ENCODE measurements at regions not wholly inside any gene's neighbourhood (a gene's known extent, or its start where the extent isn't known, plus 50 kb on each side); places are given as distances from the start of the nearest gene placed in this dataset.

GRCh38 chr6:119739769-119740168 lies 390.2 kb upstream of the MAN1A1 start:
- no peak for TF ChIP-seq CTCF (conservative IDR thresholded peaks at IDR 0.05)
- H3K4ac ChIP-seq (ENCODE audit: low read depth, low read length): no peak overlapping the region

More at GRCh38 chr6:119739769-119740168, 390.2 kb upstream of the MAN1A1 start:
- H3K27me3 Mint-ChIP-seq (ENCODE audit: low read depth): no peaks in the 10 kb centered on the region
- H4K5ac ChIP-seq (ENCODE audit: insufficient read length, low read depth, low read length): no peak overlapping the region
- H3K56ac ChIP-seq (ENCODE audit: insufficient read length, low read depth, low read length): no peak overlapping the region
- H3K9me3 Mint-ChIP-seq: no peaks in the 10 kb centered on the region
- no peaks in the 10 kb centered on the region for H3K27me3 ChIP-seq (ENCODE audit: insufficient read depth, low read length)
- H4K91ac ChIP-seq (ENCODE audit: insufficient read length, low read depth, low read length): no peak overlapping the region
- no peak overlapping the region for H2AFZ ChIP-seq (ENCODE audit: low read length)
- H3K36me3 Mint-ChIP-seq (ENCODE audit: insufficient read depth in 1 of 3, low read depth in 3 of 3): no peaks in the 10 kb centered on the region
- H3K14ac ChIP-seq (ENCODE audit: insufficient read depth, low read length): no peak overlapping the region
- no peak overlapping the region for H2BK20ac ChIP-seq (ENCODE audit: low read depth, low read length, poor library complexity, severe bottlenecking)
- H3K23ac ChIP-seq (ENCODE audit: insufficient read length, low read depth, low read length): no peak overlapping the region
- H2BK5ac ChIP-seq (ENCODE audit: insufficient read length, low read length): no peak overlapping the region
- H2BK15ac ChIP-seq (ENCODE audit: low read depth, low read length): no peak overlapping the region
- H2BK120ac ChIP-seq (ENCODE audit: low read depth, low read length, poor library complexity, severe bottlenecking): no peak overlapping the region
- H3K4me2 ChIP-seq (ENCODE audit: insufficient read depth, insufficient read length, low read length): no peak overlapping the region
- no peaks in the 10 kb centered on the region for H3K4me1 Mint-ChIP-seq
- no peak overlapping the region for H2AK5ac ChIP-seq (ENCODE audit: insufficient read length, low read length)
- WGBS (ENCODE audit: extremely low coverage, insufficient read length, low lambda C conversion rate): no CpG with 5 or more reads among the region's 4 CpGs
- H4K20me1 ChIP-seq (ENCODE audit: control insufficient read depth, insufficient read depth, insufficient read length): no peaks in the 10 kb centered on the region
- no peaks in the 10 kb centered on the region for H3K23me2 ChIP-seq (ENCODE audit: insufficient read length, low read depth, low read length, poor library complexity, severe bottlenecking)
- H3K79me1 ChIP-seq (ENCODE audit: insufficient read depth, low read depth, low read length, poor library complexity, severe bottlenecking): no peaks in the 10 kb centered on the region
- H2BK12ac ChIP-seq (ENCODE audit: insufficient read length, low read depth, low read length): no peak overlapping the region
- DNase-seq: no peak
- H4K8ac ChIP-seq (replicated peaks; ENCODE audit: insufficient read length, low read depth, low read length): no peak overlapping the region
- no peak overlapping the region for H3K18ac ChIP-seq (ENCODE audit: insufficient read length, low read depth, low read length)
- H3K9ac ChIP-seq (ENCODE audit: extremely low read depth, insufficient read length, low read length): no peak overlapping the region
- H3K9me3 ChIP-seq (ENCODE audit: control insufficient read depth, low read depth, low read length): no peaks in the 10 kb centered on the region
- H3K27ac ChIP-seq (ENCODE audit: insufficient read length, low read depth, low read length): no peak overlapping the region
- H3T11ph ChIP-seq (ENCODE audit: low read length): no peak overlapping the region
- H3K4me3 Mint-ChIP-seq: no peak overlapping the region
- H3K4me1 ChIP-seq (ENCODE audit: insufficient read depth, low read length): no peaks in the 10 kb centered on the region
- no peak overlapping the region for H3K27ac Mint-ChIP-seq
- H3K79me2 ChIP-seq (ENCODE audit: insufficient read depth, low read length): no peaks in the 10 kb centered on the region

Data from H9 (cell line).